ENCODE measurements at regions not wholly inside any gene's neighbourhood (a gene's known extent, or its start where the extent isn't known, plus 50 kb on each side); places are given as distances from the start of the nearest gene placed in this dataset.

GRCh38 chr18:39527465-39527864 is 1961.9 kb upstream of the CELF4 start:
- TF ChIP-seq JUND (IDR thresholded peaks at IDR 0.05; ENCODE audit: low read depth) = no peak

GRCh38 chr18:39524370-39524769 is 1958.8 kb upstream of the CELF4 start:
- no peak for DNase-seq (ENCODE audit: low read depth in 1 of 2, low spot score in 1 of 2)
- no peak for TF ChIP-seq JUND (IDR thresholded peaks at IDR 0.05; ENCODE audit: low read depth)
- in situ Hi-C loops (cut with HindIII; ENCODE audit: low pct_unique_long_range_greater_than_20kb, low sequenced_read_pairs) = no loop called here

More at GRCh38 chr18:39527465-39527864, 1961.9 kb upstream of the CELF4 start:
- in situ Hi-C loops (cut with HindIII; ENCODE audit: low pct_unique_long_range_greater_than_20kb, low sequenced_read_pairs) = no loop called here
- DNase-seq (ENCODE audit: low read depth in 1 of 2, low spot score in 1 of 2) = no peak

GRCh38 chr18:39523281-39523680 is 1957.7 kb upstream of the CELF4 start:
- peak in 1 of 2 experiments; percentile 67 for DNase-seq (ENCODE audit: low read depth in 1 of 2, low spot score in 1 of 2)
- in situ Hi-C loops (cut with HindIII; ENCODE audit: low pct_unique_long_range_greater_than_20kb, low sequenced_read_pairs) = no loop called here
- TF ChIP-seq JUND (IDR thresholded peaks at IDR 0.05; ENCODE audit: low read depth) = no peak; the same call in 1 of the 2 replicates

- no peak for TF ChIP-seq JUND (IDR thresholded peaks at IDR 0.05; ENCODE audit: low read depth)
- DNase-seq (ENCODE audit: low read depth in 1 of 2, low spot score in 1 of 2) = no peak
- in situ Hi-C loops (cut with HindIII; ENCODE audit: low pct_unique_long_range_greater_than_20kb, low sequenced_read_pairs) = no loop called here
Measured at GRCh38 chr18:39521164-39521563, 1955.6 kb upstream of the CELF4 start.

GRCh38 chr18:39519741-39520140 is 1954.1 kb upstream of the CELF4 start:
- in situ Hi-C loops (cut with HindIII; ENCODE audit: low pct_unique_long_range_greater_than_20kb, low sequenced_read_pairs) = no loop called here
- TF ChIP-seq JUND (IDR thresholded peaks at IDR 0.05; ENCODE audit: low read depth) = no peak
- DNase-seq (ENCODE audit: low read depth in 1 of 2, low spot score in 1 of 2) = peak in 1 of 2 experiments; percentile 8

GRCh38 chr18:39515299-39515698 is 1949.7 kb upstream of the CELF4 start:
- no peak for TF ChIP-seq JUND (IDR thresholded peaks at IDR 0.05; ENCODE audit: low read depth)

GRCh38 chr18:39513186-39513585 is 1947.6 kb upstream of the CELF4 start:
- TF ChIP-seq JUND (IDR thresholded peaks at IDR 0.05; ENCODE audit: low read depth) = no peak
- no peak for DNase-seq (ENCODE audit: low read depth in 1 of 2, low spot score in 1 of 2)
- in situ Hi-C loops (cut with HindIII; ENCODE audit: low pct_unique_long_range_greater_than_20kb, low sequenced_read_pairs) = no loop called here

More at GRCh38 chr18:39515299-39515698, 1949.7 kb upstream of the CELF4 start:
- DNase-seq (ENCODE audit: low read depth in 1 of 2, low spot score in 1 of 2) = no peak
- in situ Hi-C loops (cut with HindIII; ENCODE audit: low pct_unique_long_range_greater_than_20kb, low sequenced_read_pairs) = no loop called here

- TF ChIP-seq JUND (IDR thresholded peaks at IDR 0.05; ENCODE audit: low read depth) = no peak
- DNase-seq (ENCODE audit: low read depth in 1 of 2, low spot score in 1 of 2) = no peak
- in situ Hi-C loops (cut with HindIII; ENCODE audit: low pct_unique_long_range_greater_than_20kb, low sequenced_read_pairs) = no loop called here
Measured at GRCh38 chr18:39506581-39507330, 1941.2 kb upstream of the CELF4 start.

- in situ Hi-C loops (cut with HindIII; ENCODE audit: low pct_unique_long_range_greater_than_20kb, low sequenced_read_pairs) = no loop called here
- TF ChIP-seq JUND (IDR thresholded peaks at IDR 0.05; ENCODE audit: low read depth) = no peak
- no peak for DNase-seq (ENCODE audit: low read depth in 1 of 2, low spot score in 1 of 2)
Measured at GRCh38 chr18:39500306-39500705, 1934.7 kb upstream of the CELF4 start.

GRCh38 chr18:39497821-39498220 is 1932.2 kb upstream of the CELF4 start:
- DNase-seq (ENCODE audit: low read depth in 1 of 2, low spot score in 1 of 2) = no peak
- in situ Hi-C loops (cut with HindIII; ENCODE audit: low pct_unique_long_range_greater_than_20kb, low sequenced_read_pairs) = no loop called here
- TF ChIP-seq JUND (IDR thresholded peaks at IDR 0.05; ENCODE audit: low read depth) = no peak

- in situ Hi-C loops (cut with HindIII; ENCODE audit: low pct_unique_long_range_greater_than_20kb, low sequenced_read_pairs) = no loop called here
- DNase-seq (ENCODE audit: low read depth in 1 of 2, low spot score in 1 of 2) = no peak
- no peak for TF ChIP-seq JUND (IDR thresholded peaks at IDR 0.05; ENCODE audit: low read depth)
Measured at GRCh38 chr18:39496986-39497385, 1931.4 kb upstream of the CELF4 start.

GRCh38 chr18:39494211-39494896 is 1928.8 kb upstream of the CELF4 start:
- in situ Hi-C loops (cut with HindIII; ENCODE audit: low pct_unique_long_range_greater_than_20kb, low sequenced_read_pairs) = no loop called here
- TF ChIP-seq JUND (IDR thresholded peaks at IDR 0.05; ENCODE audit: low read depth) = no peak
- no peak for DNase-seq (ENCODE audit: low read depth in 1 of 2, low spot score in 1 of 2)

GRCh38 chr18:39491408-39491807 is 1925.8 kb upstream of the CELF4 start:
- no peak for DNase-seq (ENCODE audit: low read depth in 1 of 2, low spot score in 1 of 2)
- TF ChIP-seq JUND (IDR thresholded peaks at IDR 0.05; ENCODE audit: low read depth) = no peak
- in situ Hi-C loops (cut with HindIII; ENCODE audit: low pct_unique_long_range_greater_than_20kb, low sequenced_read_pairs) = no loop called here

Measured in T47D (cell line).